ENCODE measurements at regions not wholly inside any gene's neighbourhood (a gene's known extent, or its start where the extent isn't known, plus 50 kb on each side); places are given as distances from the start of the nearest gene placed in this dataset.
A peak's percentile ranks its signal among the peaks of the same experiment; 100 is the strongest.
"Not testable (repeated sequence)": the region's sequence is repeated elsewhere in the genome, so short reads cannot be mapped to it uniquely, and the experiment has no call there.

GRCh38 chr2:65574993-65575392 lies 142.6 kb upstream of the SPRED2 start:
- no peak for DNase-seq (ENCODE audit: low read depth)

GRCh38 chr2:65568656-65569440 lies 136.4 kb upstream of the SPRED2 start:
- DNase-seq (ENCODE audit: low read depth): not testable (repeated sequence)

- DNase-seq (ENCODE audit: low read depth): peak; percentile 47
Measured at GRCh38 chr2:65566617-65567016, 134.2 kb upstream of the SPRED2 start.

GRCh38 chr2:65565681-65566080 lies 133.3 kb upstream of the SPRED2 start:
- no peak for DNase-seq (ENCODE audit: low read depth)

GRCh38 chr2:65564299-65564698 lies 131.9 kb upstream of the SPRED2 start:
- DNase-seq (ENCODE audit: low read depth): no peak

- DNase-seq (ENCODE audit: low read depth): no peak
Measured at GRCh38 chr2:65562890-65563289, 130.5 kb upstream of the SPRED2 start.

GRCh38 chr2:65558743-65559142 lies 126.3 kb upstream of the SPRED2 start:
- no peak for DNase-seq (ENCODE audit: low read depth)

- DNase-seq (ENCODE audit: low read depth): no peak
Measured at GRCh38 chr2:65557616-65558573, 125.5 kb upstream of the SPRED2 start.

- peak; percentile 96 for DNase-seq (ENCODE audit: low read depth)
Measured at GRCh38 chr2:65554765-65555591, 122.6 kb upstream of the SPRED2 start.

GRCh38 chr2:65553504-65554074 lies 121.2 kb upstream of the SPRED2 start:
- no peak for DNase-seq (ENCODE audit: low read depth)

GRCh38 chr2:65551528-65551927 lies 119.1 kb upstream of the SPRED2 start:
- no peak for DNase-seq (ENCODE audit: low read depth)

- no peak for DNase-seq (ENCODE audit: low read depth)
Measured at GRCh38 chr2:65550246-65550645, 117.8 kb upstream of the SPRED2 start.

- no peak for DNase-seq (ENCODE audit: low read depth)
Measured at GRCh38 chr2:65549631-65550030, 117.2 kb upstream of the SPRED2 start.

- DNase-seq (ENCODE audit: low read depth): no peak
Measured at GRCh38 chr2:65549257-65549627, 116.8 kb upstream of the SPRED2 start.

- no peak for DNase-seq (ENCODE audit: low read depth)
Measured at GRCh38 chr2:65548576-65549256, 116.3 kb upstream of the SPRED2 start.

GRCh38 chr2:65548064-65548463 lies 115.7 kb upstream of the SPRED2 start:
- no peak for DNase-seq (ENCODE audit: low read depth)

- DNase-seq (ENCODE audit: low read depth): peak; percentile 43
Measured at GRCh38 chr2:65545837-65546805, 113.7 kb upstream of the SPRED2 start.

GRCh38 chr2:65541773-65542172 lies 109.4 kb upstream of the SPRED2 start:
- DNase-seq (ENCODE audit: low read depth): no peak

- no peak for DNase-seq (ENCODE audit: low read depth)
Measured at GRCh38 chr2:65539633-65540032, 107.2 kb upstream of the SPRED2 start.

Measured in RPMI7951 (cell line).